WTC11 (cell line): ENCODE measurements at regions not wholly inside any gene's neighbourhood (a gene's known extent, or its start where the extent isn't known, plus 50 kb on each side); places are given as distances from the start of the nearest gene placed in this dataset.
"Not testable (repeated sequence)": the region's sequence is repeated elsewhere in the genome, so short reads cannot be mapped to it uniquely, and the experiment has no call there.

Experiments
- ATAC-seq: fragments of 200-7000 bp; cut with Tn5 transposase; 2 replicates; pipeline ENCODE4 v1.10.0; 2021; ENCODE audit warnings: mild to moderate bottlenecking, moderate library complexity
- CTCF ChIA-PET: fragments of 300-600 bp; sonication (Branson Sonifier 250); formaldehyde crosslinking; loops from one replicate; lab custom pipeline; 2021; ENCODE audit warnings: antibody characterized with exemption; lab: Charles Lee
- POLR2A ChIA-PET: fragments of 350-600 bp; sonication (Branson Sonifier 250); formaldehyde crosslinking; loops from one replicate; lab custom pipeline; 2021; ENCODE audit warnings: antibody characterized with exemption; lab: Charles Lee
- DNase-seq: peaks from one replicate; pipeline ENCODE4 v3.0.0; 2021; ENCODE audit warnings: low spot score
- H3K27ac Mint-ChIP-seq: 2 replicates; pipeline ENCODE4 v1.8.0; 2021; ENCODE audit warnings: mixed read lengths
- H3K27me3 Mint-ChIP-seq: 2 replicates; pipeline ENCODE4 v1.8.0; 2021; ENCODE audit warnings: low read depth, mild to moderate bottlenecking, moderate library complexity, mixed read lengths
- H3K36me3 Mint-ChIP-seq: 2 replicates; pipeline ENCODE4 v1.8.0; 2021; ENCODE audit warnings: mixed read lengths
- H3K4me1 Mint-ChIP-seq: 2 replicates; pipeline ENCODE4 v1.8.0; 2022; ENCODE audit warnings: mixed read lengths
- H3K4me3 Mint-ChIP-seq: 2 replicates; pipeline ENCODE4 v1.8.0; 2021; ENCODE audit warnings: mild to moderate bottlenecking, moderate library complexity, mixed read lengths
- H3K9me3 Mint-ChIP-seq: 2 replicates; pipeline ENCODE4 v1.8.0; 2021; ENCODE audit warnings: mixed read lengths
- CREB1 ChIP-seq: sonication (generic); formaldehyde crosslinking; IDR thresholded peaks from 2 replicates; pipeline ENCODE4 v1.8.0; 2023; ENCODE audit warnings: mild to moderate bottlenecking, missing genetic modification reagents
- ESRRA ChIP-seq: sonication (generic); formaldehyde crosslinking; IDR thresholded peaks from 2 replicates; pipeline ENCODE4 v1.8.1; 2022; ENCODE audit warnings: mild to moderate bottlenecking, missing genetic modification reagents, borderline replicate concordance
- GTF2I ChIP-seq: fragments of 250-450 bp; sonication (Bioruptor Pico); conservative IDR thresholded peaks from 2 replicates; pipeline ENCODE4 v1.4.0; 2021; ENCODE audit warnings: mild to moderate bottlenecking
- NFYB ChIP-seq: sonication (generic); formaldehyde crosslinking; conservative IDR thresholded peaks from 2 replicates; pipeline ENCODE4 v1.8.0; 2022; ENCODE audit warnings: low read depth, missing genetic modification reagents
- NR1H2 ChIP-seq: sonication (generic); formaldehyde crosslinking; IDR thresholded peaks from 2 replicates; pipeline ENCODE4 v1.9.0; 2021; ENCODE audit warnings: mild to moderate bottlenecking, moderate library complexity, missing genetic modification reagents
- NR2C2 ChIP-seq: sonication (generic); formaldehyde crosslinking; IDR thresholded peaks from 2 replicates; pipeline ENCODE4 v1.8.0; 2022; ENCODE audit warnings: mild to moderate bottlenecking, missing genetic modification reagents
- OVOL2 ChIP-seq: fragments of 250-450 bp; sonication (Bioruptor Pico); IDR thresholded peaks from 2 replicates; pipeline ENCODE4 v1.9.0; 2021; ENCODE audit warnings: mild to moderate bottlenecking, borderline replicate concordance
- RORB ChIP-seq: fragments of 250-450 bp; sonication (Bioruptor Pico); IDR thresholded peaks from 2 replicates; pipeline ENCODE4 v1.9.0; 2021; ENCODE audit warnings: mild to moderate bottlenecking
- TEAD1 ChIP-seq: sonication (generic); formaldehyde crosslinking; IDR thresholded peaks from 2 replicates; pipeline ENCODE4 v1.8.0; 2022; ENCODE audit warnings: mild to moderate bottlenecking, missing genetic modification reagents
- TEAD4 ChIP-seq: sonication (generic); formaldehyde crosslinking; IDR thresholded peaks from 2 replicates; pipeline ENCODE4 v1.8.0; 2022; ENCODE audit warnings: mild to moderate bottlenecking, missing genetic modification reagents
- ZBTB21 ChIP-seq: sonication (generic); formaldehyde crosslinking; IDR thresholded peaks from 2 replicates; pipeline ENCODE4 v1.8.1; 2023; ENCODE audit warnings: mild to moderate bottlenecking, missing genetic modification reagents, borderline replicate concordance
- ZNF121 ChIP-seq: sonication (generic); formaldehyde crosslinking; IDR thresholded peaks from 2 replicates; pipeline ENCODE4 v1.8.0; 2023; ENCODE audit warnings: missing genetic modification reagents
- ZNF263 ChIP-seq: sonication (generic); formaldehyde crosslinking; IDR thresholded peaks from 2 replicates; pipeline ENCODE4 v1.8.1; 2022; ENCODE audit warnings: low read depth, mild to moderate bottlenecking, moderate library complexity, missing genetic modification reagents
- ZNF671 ChIP-seq: fragments of 250-450 bp; sonication (Bioruptor Pico); IDR thresholded peaks from 2 replicates; pipeline ENCODE4 v1.8.0; 2021; ENCODE audit warnings: mild to moderate bottlenecking
- TF ChIP-seq, protein P1 (sequence below): fragments of 250-450 bp; sonication (Bioruptor Pico); conservative IDR thresholded peaks from 2 replicates; pipeline ENCODE4 v1.9.0; 2021; ENCODE audit warnings: mild to moderate bottlenecking
- TF ChIP-seq, protein P2 (sequence below): fragments of 250-450 bp; sonication (Bioruptor Pico); IDR thresholded peaks from 2 replicates; pipeline ENCODE4 v1.9.0; 2021; ENCODE audit warnings: mild to moderate bottlenecking
- TF ChIP-seq, protein P3 (sequence below): sonication (generic); formaldehyde crosslinking; conservative IDR thresholded peaks from 2 replicates; pipeline ENCODE4 v1.8.1; 2022; ENCODE audit warnings: mild to moderate bottlenecking, missing genetic modification reagents
- TF ChIP-seq, protein P4 (sequence below): fragments of 250-450 bp; sonication (Bioruptor Pico); IDR thresholded peaks from 2 replicates; pipeline ENCODE4 v1.9.0; 2021; ENCODE audit warnings: mild to moderate bottlenecking, borderline replicate concordance
- TF ChIP-seq, protein P5 (sequence below): fragments of 250-450 bp; sonication (Bioruptor Pico); IDR thresholded peaks from 2 replicates; pipeline ENCODE4 v1.8.0; 2021; ENCODE audit warnings: mild to moderate bottlenecking
- TF ChIP-seq, protein P6 (sequence below): sonication (generic); formaldehyde crosslinking; IDR thresholded peaks from 2 replicates; pipeline ENCODE4 v1.8.0; 2022; ENCODE audit warnings: mild to moderate bottlenecking, missing genetic modification reagents

DNA sequence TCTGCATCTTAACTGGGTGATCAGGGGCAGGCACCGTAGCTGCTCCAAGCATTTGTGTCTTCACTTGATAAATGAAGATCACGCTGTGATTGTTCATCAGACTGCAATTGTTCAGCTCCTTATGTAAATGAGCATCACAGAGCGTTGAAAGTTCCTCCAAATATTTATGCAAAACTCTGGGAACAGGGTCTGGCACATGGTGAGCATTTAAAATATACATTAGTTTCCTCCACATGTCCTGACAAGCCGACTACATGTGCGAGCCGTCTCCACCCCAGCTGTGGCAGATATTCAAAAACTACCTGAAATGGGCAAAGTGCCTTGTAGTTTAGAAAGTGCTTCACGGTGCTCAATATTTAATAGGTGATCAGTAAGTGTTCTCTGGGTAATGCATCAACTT, 175.1 kb upstream of the ID2 start (continued):
- TF ChIP-seq TEAD4 (CRISPR knock-in tag) (no peak), ESRRA (CRISPR knock-in tag) (no peak), ZNF121 (CRISPR knock-in tag) (no peak), NR2C2 (CRISPR knock-in tag) (no peak)

DNA sequence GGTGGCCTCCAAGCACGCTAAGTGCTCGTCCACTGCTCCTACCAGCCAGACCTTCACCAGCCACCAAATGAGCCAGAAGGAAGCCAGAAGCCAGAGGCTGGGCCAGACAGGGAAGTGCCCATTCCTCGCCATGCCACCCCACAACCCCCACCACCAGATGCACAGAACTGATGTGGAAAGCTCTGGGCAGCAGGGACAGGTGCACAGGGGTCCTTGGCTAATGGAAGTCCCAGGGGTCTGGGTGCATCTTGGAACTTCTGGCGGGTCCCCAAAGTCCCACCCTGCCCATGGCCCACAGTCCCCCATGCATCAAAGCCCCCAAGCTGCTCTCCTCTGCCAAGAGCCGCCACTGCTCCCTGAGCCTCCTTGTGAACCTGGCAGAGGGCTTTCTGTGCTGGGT, 173.1 kb upstream of the ID2 start:
- H3K4me3 Mint-ChIP-seq, result no peak overlapping the region
- no peak for ATAC-seq
- H3K4me1 Mint-ChIP-seq, result peaks cover 6% of the 10 kb centered on the region
- peaks cover 23% of the 10 kb centered on the region for H3K36me3 Mint-ChIP-seq
- DNase-seq, result no peak
- H3K9me3 Mint-ChIP-seq, result peaks cover 45% of the 10 kb centered on the region
- CTCF ChIA-PET, result no interaction called here
- H3K27ac Mint-ChIP-seq, result no peak overlapping the region
- H3K27me3 Mint-ChIP-seq, result no peaks in the 10 kb centered on the region
- no peak for TF ChIP-seq ZNF263 (CRISPR knock-in tag)
- TF ChIP-seq, protein P1, sequence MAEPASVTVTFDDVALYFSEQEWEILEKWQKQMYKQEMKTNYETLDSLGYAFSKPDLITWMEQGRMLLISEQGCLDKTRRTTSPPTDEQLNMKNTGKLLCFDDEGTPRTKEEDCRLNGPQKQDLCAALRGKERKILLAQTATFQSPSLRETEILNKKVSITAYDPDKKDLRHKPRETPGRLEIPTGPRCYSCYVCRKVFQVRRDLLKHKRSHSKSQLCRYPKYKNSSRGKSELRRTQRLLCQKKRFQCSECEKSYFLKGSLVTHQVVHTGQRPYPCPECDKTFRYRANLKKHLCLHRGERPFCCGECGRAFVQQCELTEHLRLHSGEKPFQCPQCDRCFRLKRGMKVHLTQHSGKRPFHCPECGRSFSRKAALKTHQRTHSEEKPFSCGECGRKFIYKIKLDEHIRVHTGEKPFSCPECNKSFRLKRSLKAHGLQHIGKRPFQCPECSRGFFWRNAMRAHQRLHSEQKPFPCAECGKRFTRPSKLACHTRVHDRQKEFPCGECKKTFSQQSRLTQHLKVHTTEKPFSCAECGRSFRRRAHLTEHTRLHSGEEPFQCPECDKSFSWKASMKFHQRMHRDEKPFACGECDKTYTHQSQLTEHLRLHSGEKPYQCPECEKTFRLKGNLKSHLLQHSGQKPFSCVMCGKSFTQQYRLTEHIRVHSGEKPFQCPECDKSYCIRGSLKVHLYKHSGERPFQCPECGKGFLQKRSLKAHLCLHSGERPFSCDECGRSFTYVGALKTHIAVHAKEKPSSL (CRISPR knock-in tag), result no peak
- TF ChIP-seq, protein P2, sequence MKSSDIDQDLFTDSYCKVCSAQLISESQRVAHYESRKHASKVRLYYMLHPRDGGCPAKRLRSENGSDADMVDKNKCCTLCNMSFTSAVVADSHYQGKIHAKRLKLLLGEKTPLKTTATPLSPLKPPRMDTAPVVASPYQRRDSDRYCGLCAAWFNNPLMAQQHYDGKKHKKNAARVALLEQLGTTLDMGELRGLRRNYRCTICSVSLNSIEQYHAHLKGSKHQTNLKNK (CRISPR knock-in tag), result no peak
- no peak for TF ChIP-seq ZNF671
- no peak for TF ChIP-seq CREB1 (CRISPR knock-in tag)
- no peak for TF ChIP-seq RORB (CRISPR knock-in tag)
- no peak for TF ChIP-seq OVOL2 (CRISPR knock-in tag)
- no peak for TF ChIP-seq TEAD1 (CRISPR knock-in tag)
- POLR2A ChIA-PET, result no interaction called here

DNA sequence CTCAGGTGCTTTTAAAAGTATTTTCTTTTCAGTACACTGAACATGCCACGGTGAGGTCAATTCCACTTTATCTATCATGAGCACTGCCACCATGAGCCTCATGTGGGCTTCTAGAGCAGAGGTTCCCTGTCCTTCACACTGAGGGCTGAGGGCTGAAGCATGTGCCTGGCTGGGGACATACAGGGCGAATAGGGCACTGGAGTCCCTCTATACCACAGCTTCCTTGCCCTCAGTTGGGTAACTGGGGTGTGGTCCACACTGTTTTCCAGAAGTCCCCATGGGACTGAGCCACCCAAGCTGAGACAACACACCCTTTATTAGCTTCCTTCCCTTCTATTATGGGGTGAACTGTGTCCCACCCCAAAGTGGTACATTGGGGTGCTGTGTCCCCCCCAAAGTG, 172.2 kb upstream of the ID2 start:
- H3K4me1 Mint-ChIP-seq, result peaks cover 6% of the 10 kb centered on the region
- no peak for DNase-seq
- H3K4me3 Mint-ChIP-seq, result no peak overlapping the region
- H3K9me3 Mint-ChIP-seq, result peaks cover 53% of the 10 kb centered on the region
- ChIA-PET POLR2A (no interaction called here), CTCF (no interaction called here)
- H3K27me3 Mint-ChIP-seq, result 0 out of 2 replicates have a peak, but pooled peaks cover 2% of the 10 kb centered on the region
- H3K27ac Mint-ChIP-seq, result no peak overlapping the region
- peaks cover 24% of the 10 kb centered on the region for H3K36me3 Mint-ChIP-seq
- no peak for ATAC-seq
- no peak for TF ChIP-seq RORB (CRISPR knock-in tag)
- no peak for TF ChIP-seq ZBTB21 (CRISPR knock-in tag)
- no peak for TF ChIP-seq NR1H2 (CRISPR knock-in tag)
- TF ChIP-seq, protein P3, sequence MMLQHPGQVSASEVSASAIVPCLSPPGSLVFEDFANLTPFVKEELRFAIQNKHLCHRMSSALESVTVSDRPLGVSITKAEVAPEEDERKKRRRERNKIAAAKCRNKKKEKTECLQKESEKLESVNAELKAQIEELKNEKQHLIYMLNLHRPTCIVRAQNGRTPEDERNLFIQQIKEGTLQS (CRISPR knock-in tag), result no peak
- TF ChIP-seq, protein P4, sequence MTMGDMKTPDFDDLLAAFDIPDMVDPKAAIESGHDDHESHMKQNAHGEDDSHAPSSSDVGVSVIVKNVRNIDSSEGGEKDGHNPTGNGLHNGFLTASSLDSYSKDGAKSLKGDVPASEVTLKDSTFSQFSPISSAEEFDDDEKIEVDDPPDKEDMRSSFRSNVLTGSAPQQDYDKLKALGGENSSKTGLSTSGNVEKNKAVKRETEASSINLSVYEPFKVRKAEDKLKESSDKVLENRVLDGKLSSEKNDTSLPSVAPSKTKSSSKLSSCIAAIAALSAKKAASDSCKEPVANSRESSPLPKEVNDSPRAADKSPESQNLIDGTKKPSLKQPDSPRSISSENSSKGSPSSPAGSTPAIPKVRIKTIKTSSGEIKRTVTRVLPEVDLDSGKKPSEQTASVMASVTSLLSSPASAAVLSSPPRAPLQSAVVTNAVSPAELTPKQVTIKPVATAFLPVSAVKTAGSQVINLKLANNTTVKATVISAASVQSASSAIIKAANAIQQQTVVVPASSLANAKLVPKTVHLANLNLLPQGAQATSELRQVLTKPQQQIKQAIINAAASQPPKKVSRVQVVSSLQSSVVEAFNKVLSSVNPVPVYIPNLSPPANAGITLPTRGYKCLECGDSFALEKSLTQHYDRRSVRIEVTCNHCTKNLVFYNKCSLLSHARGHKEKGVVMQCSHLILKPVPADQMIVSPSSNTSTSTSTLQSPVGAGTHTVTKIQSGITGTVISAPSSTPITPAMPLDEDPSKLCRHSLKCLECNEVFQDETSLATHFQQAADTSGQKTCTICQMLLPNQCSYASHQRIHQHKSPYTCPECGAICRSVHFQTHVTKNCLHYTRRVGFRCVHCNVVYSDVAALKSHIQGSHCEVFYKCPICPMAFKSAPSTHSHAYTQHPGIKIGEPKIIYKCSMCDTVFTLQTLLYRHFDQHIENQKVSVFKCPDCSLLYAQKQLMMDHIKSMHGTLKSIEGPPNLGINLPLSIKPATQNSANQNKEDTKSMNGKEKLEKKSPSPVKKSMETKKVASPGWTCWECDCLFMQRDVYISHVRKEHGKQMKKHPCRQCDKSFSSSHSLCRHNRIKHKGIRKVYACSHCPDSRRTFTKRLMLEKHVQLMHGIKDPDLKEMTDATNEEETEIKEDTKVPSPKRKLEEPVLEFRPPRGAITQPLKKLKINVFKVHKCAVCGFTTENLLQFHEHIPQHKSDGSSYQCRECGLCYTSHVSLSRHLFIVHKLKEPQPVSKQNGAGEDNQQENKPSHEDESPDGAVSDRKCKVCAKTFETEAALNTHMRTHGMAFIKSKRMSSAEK, result no peak
- TF ChIP-seq NFYB, result no peak
- no peak for TF ChIP-seq GTF2I (CRISPR knock-in tag)
- TF ChIP-seq, protein P5, sequence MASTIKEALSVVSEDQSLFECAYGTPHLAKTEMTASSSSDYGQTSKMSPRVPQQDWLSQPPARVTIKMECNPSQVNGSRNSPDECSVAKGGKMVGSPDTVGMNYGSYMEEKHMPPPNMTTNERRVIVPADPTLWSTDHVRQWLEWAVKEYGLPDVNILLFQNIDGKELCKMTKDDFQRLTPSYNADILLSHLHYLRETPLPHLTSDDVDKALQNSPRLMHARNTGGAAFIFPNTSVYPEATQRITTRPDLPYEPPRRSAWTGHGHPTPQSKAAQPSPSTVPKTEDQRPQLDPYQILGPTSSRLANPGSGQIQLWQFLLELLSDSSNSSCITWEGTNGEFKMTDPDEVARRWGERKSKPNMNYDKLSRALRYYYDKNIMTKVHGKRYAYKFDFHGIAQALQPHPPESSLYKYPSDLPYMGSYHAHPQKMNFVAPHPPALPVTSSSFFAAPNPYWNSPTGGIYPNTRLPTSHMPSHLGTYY (CRISPR knock-in tag), result no peak
- TF ChIP-seq, protein P6, sequence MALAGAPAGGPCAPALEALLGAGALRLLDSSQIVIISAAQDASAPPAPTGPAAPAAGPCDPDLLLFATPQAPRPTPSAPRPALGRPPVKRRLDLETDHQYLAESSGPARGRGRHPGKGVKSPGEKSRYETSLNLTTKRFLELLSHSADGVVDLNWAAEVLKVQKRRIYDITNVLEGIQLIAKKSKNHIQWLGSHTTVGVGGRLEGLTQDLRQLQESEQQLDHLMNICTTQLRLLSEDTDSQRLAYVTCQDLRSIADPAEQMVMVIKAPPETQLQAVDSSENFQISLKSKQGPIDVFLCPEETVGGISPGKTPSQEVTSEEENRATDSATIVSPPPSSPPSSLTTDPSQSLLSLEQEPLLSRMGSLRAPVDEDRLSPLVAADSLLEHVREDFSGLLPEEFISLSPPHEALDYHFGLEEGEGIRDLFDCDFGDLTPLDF (CRISPR knock-in tag), result no peak

DNA sequence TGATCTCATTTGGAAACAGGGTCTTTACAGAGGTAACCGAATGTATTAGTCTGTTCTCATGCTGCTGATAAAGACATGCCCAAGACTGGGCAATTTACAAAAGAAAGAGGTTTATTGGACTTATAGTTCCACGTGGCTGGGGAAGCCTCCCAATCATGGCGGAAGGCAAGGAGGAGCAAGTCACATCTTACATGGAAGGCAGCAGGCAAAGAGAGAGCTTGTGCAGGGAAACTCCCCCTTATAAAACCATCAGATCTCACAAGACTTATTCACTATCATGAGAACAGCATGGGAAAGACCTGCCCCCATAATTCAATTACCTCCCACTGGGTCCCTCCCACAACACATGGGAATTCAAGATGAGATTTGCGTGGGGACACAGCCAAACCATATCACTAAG, 171.8 kb upstream of the ID2 start:
- H3K27me3 Mint-ChIP-seq, DNase-seq, POLR2A ChIA-PET, H3K4me1 Mint-ChIP-seq, ATAC-seq, H3K27ac Mint-ChIP-seq, CTCF ChIA-PET, H3K4me3 Mint-ChIP-seq: not testable (repeated sequence)
- Mint-ChIP-seq H3K9me3 (peaks cover 55% of the 10 kb centered on the region), H3K36me3 (peaks cover 26% of the 10 kb centered on the region)
